Left renal pelvis (tissue), 4 donors: ENCODE measurements at regions not wholly inside any gene's neighbourhood (a gene's known extent, or its start where the extent isn't known, plus 50 kb on each side); places are given as distances from the start of the nearest gene placed in this dataset.

ENCODE experiments used
- DNase-seq, 4 donors: peaks; one replicate each; pipeline ENCODE4 v3.0.0-alpha.2; 2013; ENCODE audit warnings: low read depth in 4 of 4, low spot score in 3 of 4

DNA sequence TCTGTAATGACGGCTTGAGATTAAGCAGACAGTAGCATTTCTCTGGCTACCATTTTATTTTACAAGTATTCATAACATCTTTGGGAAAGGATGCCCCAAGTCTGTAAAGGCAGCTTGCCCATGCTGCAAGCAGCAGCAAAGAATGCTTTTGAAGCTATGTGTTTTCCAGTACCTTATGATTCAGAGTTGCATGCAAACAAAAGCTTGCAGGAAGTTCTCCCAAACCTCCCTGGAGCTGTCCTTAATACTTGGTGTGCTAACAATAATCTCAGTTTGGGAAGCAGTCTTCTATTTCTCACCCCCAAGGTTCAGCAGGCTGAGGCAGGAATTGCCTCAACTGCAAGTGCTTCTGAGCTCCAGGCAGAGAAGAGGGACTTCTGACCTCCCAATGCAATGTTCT, 60.8 kb downstream of the CCNA1 start:
- no peak for DNase-seq

DNA sequence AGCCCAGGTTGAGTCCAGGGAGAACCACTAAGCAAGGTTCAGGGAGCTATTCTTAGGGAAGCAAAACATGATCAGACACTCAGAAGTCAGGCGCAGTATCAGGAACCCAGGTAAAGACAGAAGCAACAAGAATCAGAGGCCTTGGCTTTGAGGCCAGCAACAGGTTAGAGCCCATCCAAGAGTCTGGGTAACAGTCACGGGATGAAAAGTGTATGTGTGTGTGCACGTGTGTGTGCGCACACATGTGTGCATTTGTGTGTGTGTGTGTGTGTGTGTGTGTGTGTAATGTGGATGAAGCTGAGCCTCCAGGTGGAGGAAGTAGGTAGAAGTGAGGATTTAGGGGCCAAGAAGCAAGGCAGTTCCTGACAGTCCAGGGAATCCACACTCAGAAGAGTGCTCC, 63.1 kb downstream of the CCNA1 start:
- DNase-seq, result no peak

DNA sequence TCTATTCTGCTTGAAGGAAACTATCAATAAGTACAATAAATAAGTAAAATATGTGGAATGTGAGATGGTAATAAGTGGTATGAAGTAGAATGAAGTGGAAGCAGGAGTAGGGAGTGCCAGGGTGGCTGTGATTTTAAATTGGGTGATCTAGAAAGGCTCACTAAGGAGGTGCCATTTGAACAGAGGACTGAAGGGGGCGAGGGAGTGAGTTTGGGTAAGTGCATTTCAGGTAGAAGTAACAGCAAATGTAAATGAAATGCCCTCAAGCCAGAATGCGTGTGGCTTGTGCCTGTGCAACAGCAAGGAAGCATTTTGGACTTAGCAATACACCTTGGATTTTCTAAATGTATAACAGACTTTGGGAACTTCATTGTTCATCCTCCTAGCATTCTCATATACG, 77.1 kb downstream of the CCNA1 start:
- DNase-seq, result no peak

DNA sequence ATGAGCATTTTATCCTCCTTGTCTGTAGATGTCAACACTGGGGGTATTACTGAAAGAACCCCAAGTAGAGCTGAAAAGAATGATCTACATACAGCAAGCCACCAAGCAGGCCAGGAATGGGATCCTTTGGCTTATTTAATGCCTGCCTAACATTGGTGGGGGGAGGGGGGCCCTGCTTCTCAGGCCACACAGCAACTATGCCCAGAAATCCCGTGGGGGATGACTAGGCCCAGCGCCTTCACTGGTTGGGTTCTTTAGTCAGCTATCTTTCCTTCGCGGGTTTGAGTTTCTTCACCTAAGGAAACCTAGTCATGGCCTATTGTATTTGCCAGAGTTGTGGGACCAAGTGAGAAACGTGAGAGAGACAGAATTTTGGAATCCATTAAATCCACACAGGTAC, 80.5 kb downstream of the CCNA1 start:
- no peak for DNase-seq

DNA sequence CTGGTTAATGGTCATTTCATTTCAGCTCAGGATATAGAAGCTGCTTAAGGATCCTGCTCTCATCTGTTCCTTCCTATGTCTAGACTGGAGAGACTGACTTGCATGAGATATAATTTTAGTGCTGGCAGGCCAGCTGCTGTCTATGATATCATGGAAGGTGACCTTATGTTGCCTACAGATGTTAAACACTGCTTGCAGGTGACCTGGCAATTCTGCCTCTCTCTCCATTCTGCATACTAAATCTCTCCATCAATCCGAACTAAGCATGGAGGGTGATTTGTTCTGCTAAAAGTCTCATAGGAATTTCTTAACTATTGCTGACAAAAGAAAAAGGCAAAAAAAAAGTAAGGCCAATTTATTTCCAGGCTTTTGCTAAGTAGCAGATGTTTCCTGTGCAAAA, 81.0 kb downstream of the CCNA1 start:
- no peak for DNase-seq

DNA sequence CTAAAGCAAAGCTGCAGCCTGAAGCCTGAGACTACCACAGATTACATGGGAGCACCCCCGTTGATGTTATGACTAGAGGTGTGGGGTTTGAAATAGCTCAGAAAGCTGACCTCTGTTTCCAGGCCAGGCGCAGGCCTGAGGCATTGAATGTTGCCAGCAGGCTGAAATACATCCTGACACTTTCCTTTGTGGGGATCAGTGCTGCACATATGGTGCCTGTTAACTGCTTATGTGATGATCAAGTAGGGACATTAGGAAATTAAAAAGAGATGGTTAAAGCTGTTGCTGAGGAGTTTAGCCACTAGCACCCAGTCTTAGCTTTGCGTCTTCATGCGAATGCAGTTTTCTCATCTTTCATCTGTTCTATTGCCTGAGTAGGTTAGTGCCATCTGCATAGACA, 83.2 kb downstream of the CCNA1 start:
- no peak for DNase-seq

DNA sequence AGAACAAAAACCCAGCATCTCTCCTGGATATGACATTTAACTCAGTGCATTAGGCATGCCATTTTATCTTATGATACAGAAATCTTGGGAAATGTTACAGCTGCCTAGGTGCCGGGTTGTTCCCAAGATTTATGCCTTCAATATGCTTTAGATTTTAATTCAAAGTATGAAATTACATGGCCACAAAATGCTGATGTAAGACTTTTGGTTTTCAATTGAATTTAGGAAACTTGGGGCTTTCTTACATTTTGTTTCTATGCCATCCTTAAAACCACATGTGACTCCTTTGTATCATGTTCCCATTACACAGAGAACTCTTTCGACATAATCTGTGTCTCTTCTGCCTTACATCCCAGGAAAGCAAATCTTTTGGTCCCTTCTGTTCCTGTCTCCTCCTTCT, 83.9 kb downstream of the CCNA1 start:
- DNase-seq, result no peak

DNA sequence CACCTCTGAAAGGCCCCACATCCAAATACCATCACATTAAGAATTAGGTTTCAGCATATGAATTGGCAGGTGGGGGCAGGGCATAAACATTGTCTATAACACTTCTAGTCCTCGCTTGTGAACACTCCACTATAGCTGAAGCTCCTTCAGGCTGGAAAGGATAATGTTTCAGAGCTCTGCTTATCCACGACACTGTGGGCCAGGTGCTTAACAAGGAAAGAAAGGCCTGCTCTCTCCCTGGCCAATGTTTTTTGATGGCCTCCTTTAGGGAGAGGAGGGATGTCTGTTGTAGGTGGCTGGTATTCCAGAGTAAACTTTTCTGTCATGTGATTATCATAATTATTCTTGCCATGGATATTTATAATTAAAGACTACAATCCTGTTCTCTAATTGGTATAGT, 86.4 kb downstream of the CCNA1 start:
- no peak for DNase-seq

DNA sequence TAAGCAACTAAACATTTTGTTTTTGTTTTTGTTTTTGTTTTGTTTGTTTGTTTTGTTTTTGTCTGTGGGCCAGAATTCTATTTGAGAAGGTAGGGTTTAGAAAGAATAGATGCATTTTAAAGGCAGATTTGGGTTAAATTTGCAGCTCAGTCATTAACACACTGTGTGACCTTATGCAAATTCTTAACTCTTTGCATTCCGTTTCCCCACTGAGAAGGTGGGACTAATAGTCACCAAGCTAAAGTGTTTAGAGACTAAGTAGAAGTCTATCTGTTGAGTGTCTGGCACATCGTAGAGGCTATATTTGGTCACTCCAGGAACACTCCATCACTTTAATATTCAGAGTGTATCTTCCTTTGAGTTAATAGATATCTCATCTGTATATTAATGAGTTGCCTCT, 87.1 kb downstream of the CCNA1 start:
- no peak for DNase-seq

DNA sequence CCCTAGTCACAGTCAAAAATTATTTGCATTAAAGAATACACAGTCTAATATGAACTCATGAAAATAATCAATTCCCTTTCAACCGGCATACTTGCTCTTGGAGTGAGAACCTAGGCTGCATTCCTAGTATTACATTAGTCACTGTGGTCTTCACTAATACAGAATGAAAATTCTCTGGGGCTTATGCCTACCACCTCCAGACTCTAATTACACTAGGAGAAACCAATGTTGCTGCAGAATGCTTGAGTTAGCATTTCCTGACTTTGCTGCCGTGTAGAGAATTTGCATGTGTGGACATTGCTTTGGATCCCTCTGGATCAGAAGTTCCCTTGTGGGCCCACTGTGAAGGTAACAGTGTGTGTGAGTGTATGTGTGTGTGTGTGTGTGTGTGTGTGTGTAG, 87.8 kb downstream of the CCNA1 start:
- no peak for DNase-seq

DNA sequence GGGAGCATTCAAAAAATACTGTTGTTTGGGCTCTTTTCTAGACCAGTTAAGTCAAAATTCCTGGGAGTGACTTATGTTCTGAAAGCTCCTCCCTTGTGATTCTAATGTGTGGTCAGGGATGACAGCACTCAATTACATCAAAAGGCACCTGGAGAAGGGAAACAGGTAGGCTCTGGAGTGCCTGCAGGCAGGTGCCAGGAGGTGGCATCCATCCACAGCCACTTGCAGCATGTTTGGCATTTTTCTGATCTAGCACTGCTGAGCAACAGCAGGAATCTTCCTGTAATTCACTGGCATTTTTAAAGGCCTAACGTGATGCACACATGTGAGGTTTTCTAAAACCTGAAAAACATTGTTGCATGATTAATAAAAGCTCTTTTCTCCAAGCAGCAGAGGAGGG, 94.6 kb downstream of the CCNA1 start:
- DNase-seq, result no peak

DNA sequence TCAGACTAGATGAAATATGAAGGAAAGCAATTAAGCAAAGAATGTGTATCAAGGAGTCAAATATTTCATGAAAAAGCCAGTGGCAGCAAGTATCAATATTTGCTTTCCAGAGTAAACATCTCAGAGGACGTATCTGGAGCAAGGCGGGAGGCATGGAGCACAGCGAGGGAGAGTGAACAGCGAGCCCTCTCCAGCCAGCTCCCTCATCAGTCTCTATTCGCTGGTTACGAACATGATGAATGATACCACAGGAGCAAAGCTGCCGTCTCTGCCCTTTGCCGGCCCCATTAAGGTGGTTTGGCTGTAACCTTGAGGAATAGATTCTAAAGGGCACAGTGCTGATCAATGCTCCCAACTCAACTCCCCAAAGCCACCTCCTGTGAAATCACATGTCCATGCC, 95.8 kb downstream of the CCNA1 start:
- DNase-seq, result no peak

DNA sequence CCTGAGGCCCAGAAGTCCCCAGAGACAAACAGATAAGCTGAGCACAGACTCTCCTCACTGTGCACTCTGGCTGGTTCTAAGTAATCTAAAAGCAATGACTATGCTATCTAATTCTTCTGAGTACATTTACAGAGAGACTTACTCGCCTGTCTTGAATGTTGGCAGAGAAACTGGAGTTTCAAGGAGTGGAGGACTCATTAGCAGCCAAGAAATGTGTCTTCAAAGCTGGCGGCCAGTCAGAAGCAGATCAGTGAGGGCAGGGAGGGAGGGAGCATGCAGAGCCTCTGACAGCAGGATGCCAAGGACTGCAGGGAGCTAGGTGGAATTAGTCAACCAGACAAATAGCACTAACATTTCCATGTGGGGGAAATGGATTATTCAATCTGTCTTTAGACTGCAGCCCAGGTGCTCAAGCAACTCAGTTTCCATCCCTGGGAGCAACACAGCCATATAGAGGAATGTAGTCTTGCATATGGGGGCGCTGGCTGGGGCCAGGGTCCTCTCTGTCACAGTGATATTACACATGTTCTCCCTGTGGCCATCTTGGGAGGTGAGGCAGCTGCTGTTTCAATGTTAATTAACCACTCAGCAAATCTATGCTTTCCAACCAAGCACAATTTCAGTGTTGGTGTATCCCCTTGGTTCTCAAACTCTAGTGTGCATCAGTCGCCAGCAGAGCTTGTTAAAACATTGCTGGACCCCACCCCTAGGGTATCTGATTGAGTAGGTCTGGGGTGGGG, 97.9 kb downstream of the CCNA1 start:
- DNase-seq, result no peak

DNA sequence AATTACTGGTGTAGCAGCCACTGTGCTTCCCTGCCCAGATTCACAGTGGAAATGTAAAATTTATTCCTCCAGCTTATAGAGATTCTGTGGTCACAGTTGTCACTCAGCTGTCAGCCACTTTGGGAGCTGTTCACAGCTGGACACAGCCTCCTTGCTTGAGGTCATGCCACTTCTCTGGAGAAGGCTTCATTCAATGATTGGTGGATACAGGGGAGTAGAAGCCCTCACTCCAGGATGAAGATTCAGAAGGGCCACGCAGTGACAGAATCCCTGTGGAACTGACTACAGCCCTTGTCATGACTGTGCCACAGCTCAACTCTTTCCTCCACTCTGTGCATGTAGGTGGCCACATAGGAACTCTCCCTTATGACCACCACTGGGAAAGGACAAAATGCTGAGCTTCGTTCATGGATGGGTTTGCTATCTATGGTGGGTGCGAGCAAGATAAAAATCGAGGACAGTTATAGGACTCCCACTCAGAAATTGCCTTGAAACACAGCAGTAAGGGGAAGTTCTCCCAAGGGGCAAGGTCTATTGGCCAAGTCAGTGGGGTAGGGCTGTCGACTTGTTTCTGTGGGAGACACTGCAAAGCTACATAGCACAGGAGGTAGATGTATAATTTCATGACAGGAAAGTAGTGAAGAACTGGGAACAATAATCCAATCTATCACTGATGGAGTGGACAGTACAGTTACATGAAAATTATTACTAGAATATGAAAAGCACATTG, 98.7 kb downstream of the CCNA1 start:
- DNase-seq, result no peak

DNA sequence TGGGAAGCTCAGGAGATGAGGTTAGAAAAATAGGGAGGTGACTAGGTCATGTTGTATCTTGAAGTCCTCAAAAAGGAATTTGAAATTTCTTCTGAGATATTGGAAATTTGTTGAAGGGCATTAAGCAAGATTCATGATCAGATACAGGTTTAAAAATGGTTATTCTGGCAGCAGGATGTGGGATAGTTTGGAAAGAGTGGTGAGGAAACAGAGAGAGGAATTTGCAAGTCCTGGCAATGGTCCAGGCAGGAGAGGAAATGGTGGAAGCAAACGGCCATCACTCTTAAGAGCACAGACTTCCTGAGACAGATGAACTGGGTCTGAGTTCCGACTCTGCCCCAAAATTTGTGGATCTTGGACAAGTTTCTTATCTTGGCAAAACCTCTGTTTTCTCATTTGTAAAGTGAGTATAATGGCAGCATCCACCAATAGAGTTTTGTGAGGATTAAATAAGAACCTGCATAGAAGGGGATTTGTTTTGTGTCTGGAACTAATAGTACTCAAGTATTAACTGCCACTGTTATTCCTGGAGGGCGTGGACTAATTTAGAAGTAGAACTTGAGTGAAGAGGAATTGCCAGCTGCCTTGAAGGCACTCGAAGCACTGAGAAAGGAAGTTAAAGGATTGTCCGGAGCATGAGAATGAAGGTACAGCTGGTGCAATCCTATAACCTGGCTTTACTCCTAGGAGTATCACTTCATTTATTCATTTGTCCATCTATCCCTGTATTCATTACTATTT, 99.6 kb downstream of the CCNA1 start:
- no peak for DNase-seq

DNA sequence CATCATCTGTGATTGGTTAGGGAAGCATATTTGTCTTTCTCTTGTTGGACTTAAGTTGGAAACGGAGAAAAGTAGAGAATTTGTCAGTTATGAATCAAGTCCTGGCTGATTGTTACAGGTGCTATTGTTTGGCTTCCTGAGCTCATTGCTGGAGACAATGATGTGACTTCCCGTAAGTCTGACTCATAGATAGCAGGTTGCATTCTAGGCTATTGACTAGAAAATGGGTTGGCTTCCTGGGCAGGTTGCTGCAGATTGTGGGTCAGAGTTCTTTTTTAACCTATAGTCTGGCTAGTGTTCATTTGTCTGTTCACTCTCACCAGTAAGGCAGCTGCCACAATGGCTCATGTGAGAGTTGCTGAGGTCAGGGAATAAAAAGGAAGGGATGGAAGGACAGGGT, 101.5 kb downstream of the CCNA1 start:
- DNase-seq, result no peak

DNA sequence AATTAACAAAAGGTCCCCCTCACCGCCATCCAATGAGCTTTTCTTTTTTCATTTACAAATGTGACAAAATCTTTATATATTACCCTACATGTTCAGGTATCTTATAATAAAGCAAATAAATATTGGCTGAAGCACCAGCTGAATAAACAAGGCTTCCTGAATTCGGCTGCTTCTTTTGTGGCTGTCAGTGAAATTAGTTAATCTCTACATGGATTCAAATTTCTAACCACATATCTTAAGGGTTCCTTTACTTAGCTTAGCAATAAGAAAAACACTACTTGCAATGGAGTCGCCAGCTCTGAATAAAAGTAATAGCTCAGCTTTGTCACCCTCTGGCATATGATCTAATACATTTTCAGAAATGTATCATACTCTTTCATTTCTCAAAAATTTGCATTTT, 104.3 kb downstream of the CCNA1 start:
- DNase-seq, result no peak

DNA sequence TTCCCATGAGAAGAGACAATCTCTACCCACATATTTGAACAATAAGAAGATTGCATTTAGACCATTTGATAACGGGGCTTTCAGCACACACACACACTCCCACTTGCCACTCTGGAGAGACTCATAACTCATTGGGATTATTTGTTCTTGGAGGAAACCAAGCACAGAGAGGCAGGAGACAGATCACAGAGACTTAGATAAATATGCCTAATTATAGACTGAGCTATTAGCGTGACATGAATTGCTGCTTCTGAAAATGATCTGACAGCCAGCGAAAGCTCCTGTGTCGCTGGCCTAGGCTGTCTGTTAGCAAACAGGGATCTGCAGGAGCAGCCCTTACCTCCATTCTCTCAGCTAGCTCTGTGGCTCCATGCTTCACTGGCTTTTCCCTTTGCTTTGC, 111.4 kb downstream of the CCNA1 start:
- no peak for DNase-seq

DNA sequence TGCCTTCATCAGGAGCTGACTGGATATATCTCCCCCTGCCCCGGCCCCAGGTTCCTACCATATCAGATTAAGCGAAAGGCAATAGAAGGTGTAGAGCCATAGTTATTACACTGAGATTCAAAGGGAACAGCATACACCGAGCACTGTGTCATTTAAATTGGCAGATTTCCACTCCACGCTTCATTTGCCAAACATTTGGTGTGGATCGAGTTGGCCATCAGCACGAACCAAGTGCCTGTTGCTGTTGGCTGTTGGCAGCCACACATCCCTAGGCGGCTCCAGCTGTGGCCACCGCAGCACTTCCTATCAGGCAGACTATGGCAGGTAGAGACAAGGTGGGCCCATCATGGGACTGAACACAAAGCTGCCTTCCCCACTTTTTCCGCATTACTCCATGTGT, 115.8 kb downstream of the CCNA1 start:
- no peak for DNase-seq

DNA sequence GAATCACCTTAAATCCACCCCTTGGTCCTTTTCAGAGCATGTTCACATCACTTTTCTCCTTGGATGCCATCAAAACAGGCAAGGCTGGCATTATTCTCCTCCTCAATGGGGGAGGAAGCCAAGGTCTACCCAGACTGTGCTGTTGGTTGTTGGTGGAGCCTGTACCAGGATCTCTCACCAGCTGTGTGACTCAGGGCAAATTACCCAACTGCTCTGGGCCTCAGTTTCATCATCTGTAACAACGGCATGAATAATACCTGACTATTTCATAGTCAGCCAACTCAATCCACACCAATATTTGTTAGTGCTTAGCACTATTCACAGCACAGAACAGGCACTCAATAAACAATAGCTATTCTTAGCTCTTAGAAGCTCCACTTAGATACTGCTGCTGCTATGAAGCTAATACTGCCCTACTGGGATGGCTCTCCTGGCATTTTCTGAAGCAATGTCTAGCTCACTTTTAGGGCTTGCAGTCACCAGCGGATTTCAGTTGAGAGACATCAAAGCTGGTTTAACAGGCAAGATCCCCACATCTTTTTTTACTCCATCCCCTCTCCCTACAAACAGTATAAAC, 116.9 kb downstream of the CCNA1 start:
- no peak for DNase-seq

DNA sequence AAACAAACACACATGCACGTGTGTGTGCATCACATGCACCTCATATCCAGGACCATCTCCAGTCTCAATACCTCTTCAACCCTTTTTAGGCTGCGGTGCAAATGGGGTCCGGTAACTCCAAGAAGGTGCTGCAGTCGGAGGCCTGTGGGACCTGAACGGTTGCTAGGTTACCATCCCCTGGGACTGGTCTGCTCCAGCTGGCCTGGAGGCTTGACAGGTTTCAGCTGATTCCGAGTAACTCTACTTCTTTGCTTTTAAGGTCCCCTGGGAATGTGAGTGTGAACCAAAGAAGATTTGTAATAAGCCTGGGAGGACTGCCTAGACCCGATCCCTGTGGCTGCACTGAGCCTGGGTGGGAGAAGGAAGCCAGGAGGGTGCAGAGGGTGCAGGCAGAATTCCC, 117.5 kb downstream of the CCNA1 start:
- DNase-seq, result peak in 1 of 4 donors; percentile 18

DNA sequence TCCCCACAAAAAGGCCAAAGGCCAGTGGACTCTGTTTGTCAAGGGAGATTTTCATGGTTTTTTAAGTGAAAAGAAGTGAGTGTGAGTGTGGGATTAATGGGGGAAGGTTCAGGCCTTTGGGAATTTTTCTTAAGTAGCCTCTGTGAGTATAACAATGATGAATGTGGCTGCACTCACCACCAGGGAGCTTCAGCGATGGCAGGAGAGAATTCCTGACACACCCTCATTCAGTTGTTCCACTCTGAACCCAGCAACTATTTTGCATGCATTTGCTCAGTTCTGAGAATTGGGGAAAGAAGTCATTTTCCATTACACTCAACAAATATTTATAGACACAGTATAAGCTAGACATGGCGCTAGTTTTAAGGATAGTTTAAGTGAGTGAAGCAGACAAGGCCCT, 117.9 kb downstream of the CCNA1 start:
- no peak for DNase-seq
